Fibroblast of lung (primary cell): ENCODE measurements at regions not wholly inside any gene's neighbourhood (a gene's known extent, or its start where the extent isn't known, plus 50 kb on each side); places are given as distances from the start of the nearest gene placed in this dataset.

Experiments
- DNase-seq, 2 donors: peaks; one replicate each; pipeline versions ENCODE4 v3.0.0 to v3.0.0-alpha.2; 2010; ENCODE audit warnings: low read depth in 2 of 2
- H2AFZ ChIP-seq: 2 replicates; pipeline ENCODE4 v1.5.1; 2012; ENCODE audit warnings: low read length, control low read depth, inconsistent platforms
- H3K27ac ChIP-seq: 2 replicates; pipeline ENCODE4 v1.5.1; 2011; ENCODE audit warnings: low read length, control low read depth; ENCODE audit not compliant: insufficient read depth
- H3K27me3 ChIP-seq: 2 replicates; pipeline ENCODE4 v1.5.1; 2011; ENCODE audit warnings: mild to moderate bottlenecking, low read length; ENCODE audit not compliant: control insufficient read depth, insufficient read depth
- H3K36me3 ChIP-seq: 2 replicates; pipeline ENCODE4 v1.5.1; 2011; ENCODE audit warnings: low read length; ENCODE audit not compliant: control insufficient read depth, insufficient read depth
- H3K4me1 ChIP-seq: 2 replicates; pipeline ENCODE4 v1.5.1; 2011; ENCODE audit warnings: low read length; ENCODE audit not compliant: control insufficient read depth, insufficient read depth; ENCODE audit errors: extremely low read depth
- H3K4me2 ChIP-seq: 2 replicates; pipeline ENCODE4 v1.5.1; 2011; ENCODE audit warnings: low read length, control low read depth; ENCODE audit not compliant: insufficient read depth; ENCODE audit errors: extremely low read depth
- H3K4me3 ChIP-seq, 4 experiments: fragments of 200-600 bp in 1 of 4; sonication (generic) in 1 of 4; replicated peaks in 1 of 4; 2 replicates each; pipeline ENCODE4 v1.5.1; 2011 to 2016; ENCODE audit warnings: low read length in 4 of 4, low read depth in 3 of 4, mild to moderate bottlenecking in 3 of 4, control low read depth in 2 of 4, inconsistent platforms in 1 of 4, mixed read lengths in 1 of 4; ENCODE audit not compliant: insufficient read depth in 1 of 4; ENCODE audit errors: control extremely low read depth in 1 of 4
- H3K79me2 ChIP-seq: 2 replicates; pipeline ENCODE4 v1.5.1; 2012; ENCODE audit warnings: mild to moderate bottlenecking, low read length, inconsistent platforms; ENCODE audit not compliant: control insufficient read depth, insufficient read depth
- H3K9ac ChIP-seq: 2 replicates; pipeline ENCODE4 v1.5.1; 2011; ENCODE audit warnings: mild to moderate bottlenecking, low read length, control low read depth; ENCODE audit not compliant: insufficient read depth
- H3K9me3 ChIP-seq: 2 replicates; pipeline ENCODE4 v1.5.1; 2012; ENCODE audit warnings: low read depth, low read length; ENCODE audit not compliant: control insufficient read depth, insufficient read depth
- H4K20me1 ChIP-seq: 2 replicates; pipeline ENCODE4 v1.5.1; 2011; ENCODE audit warnings: low read length; ENCODE audit not compliant: control insufficient read depth, insufficient read depth; ENCODE audit errors: extremely low read depth
- CTCF ChIP-seq, 2 donors: IDR thresholded peaks in 1 of 2; conservative IDR thresholded peaks in 1 of 2; 1 replicate in 1 of 2; 2 replicates in 1 of 2; pipeline ENCODE4 v1.5.1; 2011 to 2012; ENCODE audit warnings: low read length in 2 of 2, control low read depth in 1 of 2, inconsistent platforms in 1 of 2, low read depth in 1 of 2, mild to moderate bottlenecking in 1 of 2
- EZH2 ChIP-seq: IDR thresholded peaks from 2 replicates; pipeline ENCODE4 v1.5.1; 2012; ENCODE audit warnings: low read length, control low read depth, mild to moderate bottlenecking; ENCODE audit errors: missing control alignments

DNA sequence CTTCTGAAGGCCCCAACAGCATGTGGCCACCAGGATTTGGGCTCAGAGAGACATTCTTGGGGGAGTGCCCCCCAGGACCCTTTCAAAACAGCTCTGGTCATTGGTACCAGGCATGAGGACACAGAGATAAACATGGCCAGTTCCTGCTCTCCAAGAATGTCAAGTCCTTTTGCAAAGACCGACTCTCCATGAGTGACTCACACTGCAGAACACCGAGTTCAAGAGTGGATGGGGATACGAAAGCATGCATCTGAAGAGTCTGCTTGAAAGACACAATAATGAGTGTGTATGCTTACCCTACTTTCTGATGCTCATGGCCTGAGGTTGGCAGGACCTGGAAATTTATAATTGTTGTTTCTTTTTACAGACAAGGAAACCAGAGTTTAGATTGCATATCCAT lies 450.6 kb downstream of the TSN start:
- no peaks in the 10 kb centered on the region for H3K9me3 ChIP-seq
- H3K36me3 ChIP-seq = no peaks in the 10 kb centered on the region
- H3K9ac ChIP-seq = no peak overlapping the region
- no peak for TF ChIP-seq CTCF (conservative IDR thresholded peaks at IDR 0.05 in 1 of 2, IDR thresholded peaks at IDR 0.05 in 1 of 2; ENCODE audit: low read depth in 1 of 2, low read length in 2 of 2)
- no peak for TF ChIP-seq EZH2
- no peak overlapping the region for H3K4me3 ChIP-seq
- H3K27ac ChIP-seq = no peak overlapping the region
- no peaks in the 10 kb centered on the region for H4K20me1 ChIP-seq
- no peaks in the 10 kb centered on the region for H3K4me1 ChIP-seq
- DNase-seq = peak in 1 of 2 donors; percentile 48
- H3K27me3 ChIP-seq = no peaks in the 10 kb centered on the region
- no peak overlapping the region for H3K4me2 ChIP-seq
- no peaks in the 10 kb centered on the region for H3K79me2 ChIP-seq
- no peak overlapping the region for H2AFZ ChIP-seq

GRCh38 chr2:122209377-122209776 lies 453.9 kb downstream of the TSN start:
- no peaks in the 10 kb centered on the region for H4K20me1 ChIP-seq
- H3K79me2 ChIP-seq = no peaks in the 10 kb centered on the region
- H3K4me1 ChIP-seq = no peaks in the 10 kb centered on the region
- H3K9me3 ChIP-seq = no peaks in the 10 kb centered on the region
- H3K4me2 ChIP-seq = no peak overlapping the region
- H3K9ac ChIP-seq = no peak overlapping the region
- no peak overlapping the region for H2AFZ ChIP-seq
- TF ChIP-seq CTCF (conservative IDR thresholded peaks at IDR 0.05 in 1 of 2, IDR thresholded peaks at IDR 0.05 in 1 of 2; ENCODE audit: low read depth in 1 of 2, low read length in 2 of 2) (no peak), EZH2 (no peak)
- DNase-seq = no peak
- H3K36me3 ChIP-seq = no peaks in the 10 kb centered on the region
- no peak overlapping the region for H3K4me3 ChIP-seq
- no peak overlapping the region for H3K27ac ChIP-seq
- H3K27me3 ChIP-seq = no peaks in the 10 kb centered on the region

DNA sequence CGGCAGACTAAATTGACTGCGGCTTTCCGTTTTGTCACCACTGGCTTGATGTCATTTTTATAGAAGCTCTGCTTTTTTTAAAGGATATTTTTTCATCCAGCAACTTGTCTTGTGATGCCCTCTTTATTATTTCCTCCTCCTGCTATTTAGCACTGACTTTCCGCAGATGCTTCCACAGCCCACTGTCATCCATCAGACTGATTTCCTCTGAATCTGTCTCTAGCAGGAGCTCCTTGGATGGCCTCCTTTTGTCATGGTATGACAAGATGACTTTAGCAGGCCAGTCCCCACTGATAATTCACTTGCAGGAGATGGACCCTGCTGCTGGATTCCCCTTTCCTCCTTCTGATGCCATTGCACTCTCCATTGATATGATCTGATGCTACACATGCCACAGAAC lies 454.6 kb downstream of the TSN start:
- H3K79me2 ChIP-seq = no peaks in the 10 kb centered on the region
- no peak for DNase-seq
- H3K27me3 ChIP-seq = no peaks in the 10 kb centered on the region
- no peak overlapping the region for H3K27ac ChIP-seq
- no peak overlapping the region for H2AFZ ChIP-seq
- H3K9ac ChIP-seq = no peak overlapping the region
- H4K20me1 ChIP-seq = no peaks in the 10 kb centered on the region
- no peaks in the 10 kb centered on the region for H3K4me1 ChIP-seq
- H3K36me3 ChIP-seq = no peaks in the 10 kb centered on the region
- H3K4me2 ChIP-seq = no peak overlapping the region
- no peaks in the 10 kb centered on the region for H3K9me3 ChIP-seq
- H3K4me3 ChIP-seq = no peak overlapping the region
- TF ChIP-seq EZH2 = no peak
- no peak for TF ChIP-seq CTCF (conservative IDR thresholded peaks at IDR 0.05 in 1 of 2, IDR thresholded peaks at IDR 0.05 in 1 of 2; ENCODE audit: low read depth in 1 of 2, low read length in 2 of 2)
